ENCODE measurements at regions not wholly inside any gene's neighbourhood (a gene's known extent, or its start where the extent isn't known, plus 50 kb on each side); places are given as distances from the start of the nearest gene placed in this dataset.

DNA sequence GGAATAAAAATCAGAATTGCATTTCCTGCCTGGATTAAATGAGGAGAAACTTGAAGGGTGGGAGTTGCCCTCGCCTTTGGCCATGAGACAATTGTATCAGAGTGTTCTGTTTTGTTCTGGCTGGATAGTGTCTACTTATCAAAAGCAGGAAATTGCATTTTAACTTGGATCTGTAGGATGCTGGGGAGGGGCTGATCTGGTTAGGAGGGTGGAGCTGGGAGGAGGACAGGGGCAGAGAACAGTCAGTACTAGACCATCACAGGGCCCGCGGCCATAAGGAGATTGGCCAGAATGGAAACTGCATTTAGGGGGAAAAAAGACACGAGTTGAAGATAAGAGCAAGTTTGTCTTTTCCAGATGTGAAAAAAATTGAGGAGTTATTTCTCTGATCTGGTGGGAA, 199.1 kb upstream of the POU3F3 start:
- DNase-seq, result no peak

DNA sequence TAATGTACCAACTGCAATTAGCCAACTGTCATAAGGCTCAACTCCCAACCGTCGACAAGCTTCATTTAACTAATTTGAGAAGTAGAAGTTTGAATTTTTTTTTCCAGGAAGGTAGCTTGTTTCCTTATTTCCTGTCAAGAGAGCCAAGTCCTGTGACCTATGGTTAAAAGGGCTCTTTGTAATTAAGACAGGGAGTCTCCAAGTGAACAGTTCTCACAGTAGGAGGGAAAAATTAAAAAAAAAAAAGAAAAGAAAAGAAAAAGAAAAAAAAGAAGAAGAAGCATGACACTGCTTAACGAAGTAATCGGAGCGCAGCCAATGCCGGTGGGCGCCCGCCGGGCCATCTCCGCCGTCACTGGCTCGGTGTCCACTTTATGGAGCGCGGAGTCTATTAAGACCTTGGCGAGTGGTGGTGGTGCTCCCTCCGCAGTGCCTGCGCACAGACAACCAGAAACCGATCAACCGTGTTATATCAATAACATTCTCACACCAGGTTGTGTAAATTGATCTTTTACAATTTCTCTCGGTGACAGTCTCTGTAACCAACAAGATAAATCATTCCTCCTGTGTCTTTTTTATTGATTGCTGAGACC, 197.2 kb upstream of the POU3F3 start:
- no peak for DNase-seq

DNA sequence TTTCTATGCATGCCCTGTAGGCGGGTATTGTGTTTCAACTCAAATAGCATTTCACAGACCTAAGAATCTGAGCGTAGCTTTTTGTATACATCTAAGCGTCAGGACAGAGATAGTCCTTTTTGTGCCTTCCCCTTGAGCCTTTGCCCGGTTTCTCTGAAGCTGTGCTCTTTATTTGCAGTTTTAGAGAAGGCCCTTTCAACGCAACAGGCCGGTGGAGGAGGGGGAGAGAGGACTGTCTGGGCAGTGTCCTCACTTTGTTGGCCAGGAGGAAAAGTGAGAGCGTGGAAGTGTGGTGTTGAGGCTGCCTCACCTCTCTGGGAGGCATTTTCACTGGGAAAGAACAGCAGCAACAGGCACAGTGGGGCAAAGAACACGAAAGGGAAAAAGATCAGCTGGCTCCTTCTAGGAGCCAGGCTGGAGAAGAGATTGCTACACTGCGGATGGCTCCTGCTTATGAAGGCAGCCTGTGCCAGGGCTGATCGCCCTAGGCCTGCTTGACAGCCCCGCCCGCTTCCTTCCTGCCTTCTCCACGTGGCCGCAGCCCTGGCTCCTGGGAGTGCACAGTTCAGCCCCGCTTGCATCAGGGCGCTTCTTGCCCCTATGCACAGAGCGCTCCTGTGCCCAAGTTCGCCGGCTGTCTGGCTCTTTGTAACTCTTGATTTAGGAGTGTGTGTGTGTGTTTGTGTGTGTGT, 195.6 kb upstream of the POU3F3 start:
- no peak for DNase-seq

DNA sequence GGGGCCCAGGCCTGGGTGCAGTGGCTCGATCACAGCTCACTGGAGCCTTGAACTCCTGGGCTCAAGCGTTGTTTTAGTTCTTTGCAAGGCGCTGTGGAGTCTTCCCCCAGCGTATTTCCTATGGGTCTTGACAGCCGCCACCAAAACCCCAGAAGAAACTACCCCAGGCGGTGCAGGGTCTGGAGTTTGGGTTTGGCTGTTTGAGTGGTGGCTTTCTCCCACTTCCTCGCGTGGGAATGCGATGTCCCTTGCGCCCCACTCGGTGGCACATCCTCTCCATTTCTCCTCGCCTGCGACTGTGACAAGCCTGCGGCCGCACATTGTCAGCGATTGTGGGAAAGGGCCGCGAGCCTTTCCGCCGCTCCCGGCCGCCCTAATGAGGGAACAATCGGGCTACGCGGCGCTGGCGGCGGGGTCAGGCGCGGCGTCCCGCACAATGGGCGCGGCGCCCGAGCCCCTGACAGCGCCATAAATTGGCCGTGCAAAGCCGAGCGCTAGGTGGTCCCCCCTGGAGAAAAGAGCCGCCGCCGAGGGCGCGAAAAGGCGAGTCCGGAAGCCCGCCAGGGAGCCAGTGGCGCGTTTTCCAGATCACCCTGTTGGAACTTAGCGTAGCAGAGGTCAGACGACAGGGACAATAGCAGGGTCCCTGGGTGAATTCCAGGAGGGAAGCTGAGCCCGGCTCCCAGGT, 194.9 kb upstream of the POU3F3 start:
- DNase-seq, result no peak

DNA sequence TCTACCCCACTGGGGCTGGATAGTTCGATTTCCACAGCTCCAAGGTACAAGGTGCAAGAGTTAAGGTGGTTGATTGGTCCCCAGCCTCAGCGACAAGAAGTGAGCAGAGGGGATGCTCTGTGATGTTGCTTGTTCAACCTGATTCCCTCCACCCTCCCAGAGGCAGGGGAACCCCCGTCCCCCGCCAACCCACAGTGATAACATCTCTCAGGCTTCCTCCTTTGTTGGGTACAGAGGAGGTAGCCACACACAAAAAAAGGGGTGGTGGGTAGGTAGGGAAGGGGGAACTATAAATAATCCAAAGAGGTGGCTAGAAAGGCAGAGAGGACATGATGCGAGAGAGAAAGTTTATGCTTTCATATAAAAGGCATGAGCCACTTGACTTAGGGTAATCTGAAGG, 192.9 kb upstream of the POU3F3 start:
- DNase-seq, result no peak

DNA sequence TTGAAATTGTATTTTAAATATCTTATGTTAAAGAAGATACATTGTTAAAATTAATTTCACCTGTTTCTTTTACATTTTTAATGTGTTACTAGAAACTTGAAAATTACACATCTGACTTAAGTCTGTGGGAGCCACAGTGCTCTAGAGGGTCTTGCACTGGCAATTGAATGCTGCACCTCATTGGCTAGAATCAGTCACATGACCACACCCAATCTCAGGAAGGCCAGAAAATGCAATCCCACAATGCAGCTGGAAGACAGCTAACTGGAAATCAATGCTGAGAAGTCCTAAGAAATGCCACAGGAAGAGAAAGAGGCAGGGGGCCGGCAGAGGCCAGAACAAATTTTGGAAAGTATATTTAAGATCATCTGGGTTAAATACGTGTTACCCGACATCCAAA, 189.2 kb upstream of the POU3F3 start:
- DNase-seq, result no peak

DNA sequence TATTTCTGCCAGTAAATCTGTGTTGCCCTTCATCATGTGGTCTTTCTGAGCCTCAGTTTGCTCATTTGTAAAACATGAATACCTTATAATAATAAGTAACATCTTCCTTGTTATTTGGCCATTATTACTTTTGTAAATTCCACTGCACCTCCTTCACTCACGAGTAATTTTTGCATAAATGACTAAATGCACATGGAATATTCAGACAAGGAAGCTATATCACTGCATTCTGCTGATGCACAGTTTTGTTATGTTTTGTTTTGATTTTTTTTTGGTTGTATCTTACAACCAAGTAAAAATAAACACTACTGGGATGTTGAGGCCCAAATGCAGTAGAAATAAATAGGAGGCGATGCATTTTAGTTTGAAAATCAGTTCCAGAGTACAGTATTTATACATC, 185.3 kb upstream of the POU3F3 start:
- DNase-seq, result no peak

DNA sequence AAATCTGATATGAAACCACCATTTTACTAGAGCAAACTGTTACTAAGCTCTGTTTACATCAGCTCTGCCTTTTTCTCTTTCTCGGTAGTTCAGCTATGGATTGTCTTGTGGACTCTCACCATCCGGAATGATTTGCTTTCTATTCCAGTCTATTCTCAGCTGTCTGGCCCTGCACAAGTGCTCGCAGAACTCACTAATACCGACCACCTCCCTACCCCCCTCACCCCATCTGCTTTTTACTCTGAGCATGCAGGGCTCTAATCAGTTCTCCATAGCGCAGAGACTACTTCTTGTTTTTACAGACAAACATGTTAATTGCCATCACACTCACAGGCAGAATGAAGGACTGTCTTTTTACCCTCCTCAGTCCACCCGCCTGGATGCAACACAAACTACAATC, 180.7 kb upstream of the POU3F3 start:
- no peak for DNase-seq

DNA sequence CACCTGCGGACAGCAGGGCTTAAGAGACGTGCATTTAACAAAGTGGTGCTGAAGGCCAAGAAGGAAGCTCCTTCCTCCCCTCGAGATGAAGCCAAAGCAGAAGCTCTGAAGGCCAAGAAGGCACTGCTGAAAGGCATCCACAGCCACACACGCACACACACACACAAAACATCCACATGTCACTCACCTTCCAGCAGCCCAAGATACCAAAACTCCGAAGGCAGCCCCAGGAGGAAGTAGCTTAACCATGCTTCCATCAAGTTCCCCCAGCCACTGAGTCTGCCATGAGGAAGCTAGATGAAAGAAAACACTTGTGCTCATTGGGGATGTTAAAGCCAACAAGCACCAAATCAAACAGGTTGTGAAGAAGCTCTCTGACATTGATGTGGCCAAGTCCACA, 175.7 kb upstream of the POU3F3 start:
- no peak for DNase-seq

DNA sequence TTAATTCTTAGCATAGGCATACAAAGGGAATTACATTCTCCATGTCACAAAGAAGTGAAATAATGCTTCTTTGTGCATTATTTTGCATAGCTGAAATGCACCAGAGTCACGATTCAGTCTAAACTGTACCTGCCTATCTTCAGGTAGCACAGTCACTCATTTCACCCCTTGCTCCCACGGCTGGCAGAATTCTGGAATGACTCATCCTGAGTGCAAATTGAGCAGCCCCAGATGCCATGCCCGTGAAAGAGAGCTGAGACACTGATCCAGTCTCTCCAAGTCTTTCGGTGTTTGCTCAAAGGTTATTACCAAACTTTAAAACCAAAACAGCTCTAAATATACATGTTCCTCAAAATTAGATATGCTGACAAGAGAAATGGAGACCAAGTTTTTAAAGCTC, 168.3 kb upstream of the POU3F3 start:
- DNase-seq, result no peak

DNA sequence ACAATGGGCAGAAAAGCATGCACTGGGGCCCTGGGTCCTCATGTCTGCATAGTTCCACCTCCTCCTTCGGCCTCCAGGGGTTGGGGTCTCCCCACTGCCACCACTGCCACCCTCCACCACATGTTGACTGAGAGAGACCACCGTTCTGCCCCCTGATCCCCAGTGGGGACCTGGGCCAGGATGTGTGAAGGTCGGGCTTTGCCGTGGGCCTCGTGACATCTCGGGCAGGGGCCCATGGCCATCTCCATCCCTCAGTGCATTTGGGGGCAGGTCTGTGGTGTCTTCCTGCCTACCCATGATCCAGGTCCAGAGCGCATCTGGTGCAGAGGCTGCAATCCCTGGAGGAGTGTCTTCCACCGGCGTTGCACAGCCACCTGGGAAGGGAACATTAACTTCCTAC, 166.8 kb upstream of the POU3F3 start:
- DNase-seq, result no peak

DNA sequence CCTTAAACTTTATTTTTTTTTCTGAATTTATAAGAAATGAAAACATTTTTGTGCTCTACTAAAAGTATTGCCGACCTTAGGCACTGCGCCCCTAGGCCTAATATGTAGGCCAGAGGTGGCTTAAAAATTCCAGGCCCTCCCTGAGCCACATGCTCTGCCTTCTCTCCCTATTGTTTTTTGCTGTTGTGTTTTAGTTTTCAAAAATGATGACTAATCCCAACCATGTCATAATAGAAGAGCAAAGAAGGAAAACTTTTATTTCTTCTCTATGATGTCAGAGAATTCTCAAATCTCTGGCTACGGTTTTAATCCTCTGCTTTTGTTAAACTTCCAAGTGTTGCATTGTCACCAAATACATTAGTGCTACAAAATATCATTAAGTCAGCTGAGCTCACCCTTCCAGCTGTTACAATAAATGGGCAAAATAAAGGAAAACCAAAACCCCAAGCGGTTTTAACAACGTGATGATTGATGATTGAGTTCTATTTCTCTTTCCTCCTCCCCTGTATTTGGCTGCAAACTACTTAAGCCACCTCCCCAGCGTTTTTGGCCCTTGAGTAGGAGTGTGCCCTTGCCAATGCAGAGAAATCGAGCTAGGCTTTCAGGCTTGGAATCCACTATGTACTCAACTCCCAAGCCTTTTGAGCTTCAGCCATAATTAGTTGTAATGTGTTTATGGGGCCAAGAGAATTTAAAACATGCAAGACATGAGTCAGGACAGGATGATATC, 163.5 kb upstream of the POU3F3 start:
- no peak for DNase-seq

DNA sequence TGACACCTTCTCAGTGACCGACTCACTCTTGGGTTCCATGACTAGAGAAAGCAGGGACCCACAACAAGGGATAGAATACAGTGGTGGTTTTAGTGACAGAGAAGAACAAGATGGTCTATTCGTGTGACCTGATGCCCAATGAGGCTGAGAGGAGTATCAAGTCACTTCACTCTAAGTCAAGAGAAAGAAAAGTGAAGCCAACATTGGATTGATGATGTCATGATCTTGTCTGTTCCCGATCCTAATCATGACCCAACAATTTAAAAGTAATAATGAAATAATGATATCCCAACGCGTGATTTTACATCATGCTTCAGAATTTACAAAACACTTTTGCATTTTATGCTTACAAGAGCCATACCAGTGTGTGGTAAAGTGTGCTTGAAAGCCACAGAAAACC, 155.6 kb upstream of the POU3F3 start:
- DNase-seq, result no peak

DNA sequence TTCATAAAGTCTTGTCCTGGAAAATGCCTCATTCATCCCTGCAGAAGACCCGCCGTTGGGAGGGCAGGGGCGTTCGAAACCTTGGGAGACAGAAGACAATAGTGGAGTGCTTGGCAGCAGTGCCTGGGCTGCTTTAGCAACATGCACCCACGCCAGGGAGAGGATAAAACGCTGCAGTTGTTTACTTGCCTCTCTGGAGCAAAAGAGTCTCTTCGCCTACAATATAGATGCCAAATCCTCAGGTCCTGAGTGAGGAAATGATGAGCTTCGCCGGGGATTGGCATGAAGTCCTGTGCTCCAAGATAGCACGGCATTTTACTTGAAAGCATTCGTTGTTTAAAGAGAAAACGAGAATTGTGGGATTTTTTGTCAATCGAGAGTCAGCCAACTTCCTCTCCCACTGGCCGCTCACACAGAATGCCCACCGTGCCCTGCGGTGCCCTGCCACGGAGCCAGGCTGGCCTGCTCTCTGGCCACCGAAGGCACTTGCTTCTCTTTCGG, 152.5 kb upstream of the POU3F3 start:
- no peak for DNase-seq

DNA sequence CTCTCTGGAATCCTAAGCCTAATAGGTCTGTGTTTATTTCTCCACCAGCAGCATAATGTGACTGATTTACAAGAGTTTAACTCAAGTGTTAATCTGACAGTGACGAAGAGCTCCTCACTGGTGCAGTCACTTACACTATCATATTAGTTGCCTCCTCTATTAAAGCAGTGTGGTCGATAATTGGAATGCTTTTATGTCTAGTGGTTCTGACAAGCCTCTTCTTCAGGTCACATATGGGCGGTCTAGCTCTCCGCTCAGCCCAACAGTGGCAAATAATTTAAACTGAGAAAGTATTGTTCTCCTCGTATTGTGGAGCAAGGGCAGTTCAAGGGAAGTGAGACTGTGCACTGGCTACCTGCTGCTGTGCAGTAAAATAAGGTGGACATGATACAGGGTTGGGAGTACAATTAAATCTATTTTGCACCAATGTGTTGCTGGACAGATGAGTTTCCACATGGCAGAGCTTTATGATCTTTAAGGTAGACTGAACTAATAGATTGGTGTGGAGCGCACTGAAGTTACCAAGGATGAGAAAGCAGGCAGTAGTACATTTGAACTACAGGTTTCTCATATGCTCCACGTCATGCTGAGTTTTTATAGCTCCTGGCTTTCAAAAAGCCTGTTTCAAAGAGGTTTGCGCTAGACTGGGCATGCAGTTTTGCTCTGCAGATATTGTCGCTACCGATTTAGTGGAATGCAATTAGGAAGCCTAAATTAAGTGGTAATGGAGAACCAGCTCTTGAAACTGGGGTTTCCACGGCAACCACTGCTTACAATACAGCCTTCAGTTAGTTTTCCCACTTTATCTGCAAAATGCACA, 151.7 kb upstream of the POU3F3 start:
- no peak for DNase-seq

DNA sequence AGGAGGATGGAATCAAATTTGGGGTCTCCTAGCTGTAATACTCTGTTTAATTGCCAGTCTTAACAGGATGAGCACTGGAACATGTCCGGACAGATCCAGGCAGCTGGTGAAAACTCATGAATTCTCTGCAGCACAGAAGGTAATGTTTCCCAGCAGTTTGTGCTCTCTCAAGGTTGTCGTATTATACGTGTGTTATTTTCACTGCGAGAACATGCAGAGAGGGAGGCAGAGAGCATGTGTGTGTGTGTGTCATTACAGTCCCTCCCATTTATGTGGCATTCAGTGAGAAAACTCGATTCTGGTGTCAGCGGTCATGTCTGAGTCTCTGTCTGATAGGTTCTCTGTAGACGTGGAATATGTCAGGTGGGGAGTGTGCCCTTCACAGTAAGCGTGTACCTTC, 150.2 kb upstream of the POU3F3 start:
- DNase-seq, result no peak

DNA sequence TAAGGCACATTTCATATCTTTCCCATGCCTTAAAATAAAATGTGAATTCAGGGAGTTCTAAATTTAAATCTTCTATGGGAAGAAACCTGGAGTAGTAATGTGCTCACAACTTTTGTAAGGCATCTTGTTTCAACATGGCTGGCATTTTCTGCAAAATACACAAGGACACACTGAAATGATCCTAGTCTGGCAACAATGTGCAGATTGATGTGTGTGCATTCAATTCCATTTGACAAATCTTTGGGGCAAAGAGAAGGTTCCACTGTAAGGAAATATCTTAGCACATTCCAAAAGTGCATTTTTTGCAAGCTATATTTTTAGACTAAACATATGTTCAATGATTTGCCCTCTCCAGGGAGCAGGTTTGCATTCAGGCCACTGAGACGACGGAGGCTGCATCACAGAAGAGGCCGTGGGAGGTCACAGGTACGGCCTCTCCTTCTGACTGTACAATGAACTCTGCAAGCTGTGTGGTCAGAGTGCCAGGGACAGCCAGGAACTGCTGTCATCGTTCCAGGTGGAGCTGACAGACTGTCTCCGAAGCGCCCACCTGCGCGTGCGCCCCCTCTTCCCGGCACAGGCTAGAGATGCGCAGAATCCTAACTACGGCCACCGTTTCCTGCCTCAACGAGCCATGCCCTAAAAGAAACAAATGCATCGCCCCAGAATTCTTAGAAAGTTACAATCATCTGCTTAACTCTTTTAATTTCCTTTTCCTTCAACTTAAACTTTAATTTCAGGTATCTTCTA, 149.2 kb upstream of the POU3F3 start:
- DNase-seq, result no peak

DNA sequence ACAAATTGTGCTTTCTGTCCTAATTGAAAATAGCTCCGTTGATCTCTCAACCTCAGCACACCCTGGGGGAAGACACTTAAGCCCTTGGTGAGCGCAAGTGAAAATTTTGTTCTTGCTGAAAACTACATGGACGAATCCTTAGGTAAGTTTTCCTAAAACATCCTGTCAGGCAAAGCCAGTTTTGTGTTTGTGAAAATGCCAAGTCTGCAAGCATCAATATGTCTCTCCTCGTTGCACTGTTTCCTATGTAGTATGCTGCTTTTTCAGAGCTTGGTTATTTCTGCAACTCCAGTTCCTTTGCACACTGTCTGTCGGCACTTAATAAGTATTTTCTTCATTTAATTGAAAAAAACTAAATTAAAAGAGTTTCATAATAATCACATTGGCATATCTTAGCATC, 146.9 kb upstream of the POU3F3 start:
- no peak for DNase-seq

DNA sequence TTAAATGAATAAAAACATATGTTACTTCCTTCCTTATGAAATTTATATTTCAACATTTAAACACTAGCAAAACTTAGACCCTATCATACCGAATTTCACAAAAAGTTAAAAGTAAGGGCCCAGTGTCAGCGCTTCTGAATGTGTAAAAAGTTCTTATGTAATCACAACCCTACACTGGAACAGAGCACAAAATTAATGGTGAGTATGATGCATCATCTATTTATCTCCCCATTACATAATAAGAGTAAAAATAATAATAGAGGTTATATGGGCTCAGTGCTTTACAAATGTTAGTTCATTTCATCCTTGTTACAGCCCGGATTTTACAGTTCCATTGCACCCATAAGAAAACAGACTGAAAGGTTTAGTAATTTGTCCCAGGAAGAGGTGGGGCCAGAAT, 144.9 kb upstream of the POU3F3 start:
- no peak for DNase-seq

DNA sequence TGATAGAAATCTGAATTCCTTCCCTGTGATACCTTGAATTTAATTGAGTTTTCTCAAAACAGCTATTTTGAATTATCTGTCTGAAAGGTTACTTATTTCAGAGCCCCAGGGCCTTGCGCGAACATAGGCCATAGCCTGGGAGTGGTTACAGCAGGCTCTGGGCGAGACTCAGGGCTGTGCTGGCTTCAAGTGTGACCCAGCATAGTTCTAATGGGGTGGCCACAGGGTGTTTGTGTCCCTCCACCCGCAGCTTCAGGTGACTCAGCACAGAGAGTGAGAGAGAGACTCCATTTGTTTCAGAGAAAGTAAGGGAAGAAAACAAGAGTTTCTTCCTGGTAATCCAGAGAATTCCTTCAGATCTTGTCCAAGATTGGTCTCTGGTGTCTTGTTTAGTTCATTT, 137.9 kb upstream of the POU3F3 start:
- DNase-seq, result no peak

DNA sequence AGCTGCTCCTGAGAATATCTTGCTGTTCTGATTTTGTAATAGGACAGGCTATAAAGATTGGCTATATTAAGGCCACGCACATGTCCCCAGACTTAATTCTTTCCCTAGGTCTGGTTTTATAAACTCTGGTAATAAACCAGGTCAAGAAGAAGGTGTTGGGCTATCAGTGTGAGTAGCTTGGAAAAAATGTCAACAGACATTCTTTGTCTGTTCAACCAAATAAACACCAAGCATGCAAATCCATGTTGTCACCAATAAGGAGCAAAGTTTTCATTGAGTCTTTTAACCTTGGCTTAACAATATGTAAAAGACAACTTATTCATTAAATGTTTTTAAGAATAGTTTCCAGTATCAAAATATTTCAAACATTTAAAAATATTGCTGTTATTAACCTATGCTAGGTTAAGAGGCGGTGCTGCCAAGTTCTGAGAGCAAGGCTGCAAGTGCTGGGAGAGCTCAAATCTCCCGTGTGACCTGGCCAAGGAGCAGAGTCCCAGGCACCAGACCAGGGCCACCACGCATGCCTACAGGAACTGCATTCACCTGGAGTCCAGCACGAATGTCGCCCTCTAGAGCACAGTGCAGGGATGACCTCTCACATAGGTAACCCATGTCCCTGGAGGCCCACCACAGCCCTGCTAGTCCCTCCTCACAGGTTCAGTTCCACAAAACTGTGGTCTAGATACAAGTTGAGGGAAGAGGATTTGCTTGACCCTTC, 120.5 kb upstream of the POU3F3 start:
- DNase-seq, result no peak

Data from NK-92 treated with Interleukin-12 subunit alpha and Interleukin-12 subunit beta, amount 100 ng/mL, for 24 hours (cell line).